HCT116 (cell line): ENCODE measurements at regions not wholly inside any gene's neighbourhood (a gene's known extent, or its start where the extent isn't known, plus 50 kb on each side); places are given as distances from the start of the nearest gene placed in this dataset.

ENCODE experiments used
- ATAC-seq: fragments of 200-7000 bp; cut with Tn5 transposase; 2 replicates; pipeline ENCODE4 v1.9.1; 2020; ENCODE audit warnings: mild to moderate bottlenecking, moderate library complexity
- BruUV-seq: library from RNA; stranded (reverse); fragments of 400-500 nt; replicated peaks from 2 replicates; lab custom pipeline; 2021; lab: Mats Ljungman, UMichigan
- CTCF ChIA-PET: fragments of 300-600 bp; sonication (Branson Sonifier 250); formaldehyde crosslinking; loops from one replicate; lab custom pipeline; 2021; ENCODE audit warnings: antibody characterized with exemption; lab: Charles Lee
- POLR2A ChIA-PET: fragments of 300-600, 350-600 bp; sonication (Branson Sonifier 250); formaldehyde crosslinking; loops from one replicate; lab custom pipeline; 2021; ENCODE audit warnings: antibody characterized with exemption; lab: Charles Lee
- RAD21 ChIA-PET, 2 experiments: fragments of 300-600 bp; sonication (Branson Sonifier 250); formaldehyde crosslinking; loops; one replicate each; lab custom pipeline; 2023; ENCODE audit warnings: low total read pairs in 2 of 2; ENCODE audit not compliant: uncharacterized antibody in 2 of 2, unreplicated experiment in 2 of 2, low non-redundant PET in 1 of 2; lab: Charles Lee
- DNase-seq: peaks from one replicate; pipeline ENCODE4 v3.0.0-alpha.2; 2010; ENCODE audit warnings: low read depth, low spot score
- H2AFZ ChIP-seq: fragments of 200-600 bp; shearing (Covaris generic), sonication (generic); 2 replicates; pipeline ENCODE4 v1.6.1; 2017; ENCODE audit warnings: low read depth, mixed run types, mixed read lengths, antibody characterized with exemption, low read length; ENCODE audit not compliant: poor library complexity, severe bottlenecking
- H3K27ac ChIP-seq: 2 replicates; pipeline ENCODE4 v1.5.1; 2012; ENCODE audit warnings: low read depth, low read length
- H3K27me3 ChIP-seq: fragments of 200-600 bp; sonication (generic); 2 replicates; pipeline ENCODE4 v1.6.1; 2016; ENCODE audit warnings: mixed run types, low read length, mixed read lengths; ENCODE audit not compliant: insufficient read depth
- H3K36me3 ChIP-seq, 2 experiments: fragments of 200-500 bp in 1 of 2; fragments of 200-600 bp in 1 of 2; sonication (Bioruptor generic) in 1 of 2; sonication (generic) in 1 of 2; 2 replicates each; pipeline versions ENCODE4 v1.5.1 to v1.6.1; 2014 to 2016; ENCODE audit warnings: low read length in 2 of 2, inconsistent platforms in 1 of 2, mixed read lengths in 1 of 2, mixed run types in 1 of 2; ENCODE audit not compliant: insufficient read depth in 2 of 2, control insufficient read depth in 1 of 2
- H3K4me1 ChIP-seq, 2 experiments: fragments of 200-600 bp in 1 of 2; sonication (generic) in 1 of 2; 2 replicates each; pipeline versions ENCODE4 v1.5.1 to v1.6.1; 2012 to 2017; ENCODE audit warnings: low read length in 2 of 2, inconsistent platforms in 1 of 2, mild to moderate bottlenecking in 1 of 2, mixed read lengths in 1 of 2, mixed run types in 1 of 2, moderate library complexity in 1 of 2; ENCODE audit not compliant: insufficient read depth in 2 of 2, control insufficient read depth in 1 of 2
- H3K4me2 ChIP-seq: fragments of 200-600 bp; sonication (generic); 2 replicates; pipeline ENCODE4 v1.6.1; 2017; ENCODE audit warnings: mixed run types, low read length, mixed read lengths
- H3K4me3 ChIP-seq, 2 experiments: fragments of 200-600 bp in 1 of 2; sonication (generic) in 1 of 2; replicated peaks in 1 of 2; 2 replicates each; pipeline ENCODE4 v1.5.1; 2011 to 2016; ENCODE audit warnings: low read length in 2 of 2, control low read depth in 1 of 2, low read depth in 1 of 2, mild to moderate bottlenecking in 1 of 2, mixed read lengths in 1 of 2, mixed run types in 1 of 2
- H3K79me2 ChIP-seq: fragments of 200-600 bp; sonication (generic); 2 replicates; pipeline ENCODE4 v1.6.1; 2017; ENCODE audit warnings: mild to moderate bottlenecking, mixed run types, low read length, moderate library complexity, mixed read lengths; ENCODE audit not compliant: insufficient read depth
- H3K9ac ChIP-seq: fragments of 200-600 bp; sonication (generic); 2 replicates; pipeline ENCODE4 v1.6.1; 2016; ENCODE audit warnings: low read length, mixed read lengths
- H3K9me2 ChIP-seq: fragments of 200-600 bp; sonication (generic), shearing (Covaris generic); 2 replicates; pipeline ENCODE4 v1.6.1; 2017; ENCODE audit warnings: mixed run types, mild to moderate bottlenecking, moderate library complexity; ENCODE audit not compliant: insufficient read depth
- H3K9me3 ChIP-seq, 2 experiments: fragments of 200-500 bp in 1 of 2; fragments of 200-600 bp in 1 of 2; sonication (Bioruptor generic) in 1 of 2; sonication (generic) in 1 of 2; 2 replicates each; pipeline ENCODE4 v1.6.1; 2014 to 2017; ENCODE audit warnings: low read length in 2 of 2, mixed read lengths in 2 of 2, inconsistent platforms in 1 of 2, low read depth in 1 of 2, mild to moderate bottlenecking in 1 of 2, mixed run types in 1 of 2, moderate library complexity in 1 of 2; ENCODE audit not compliant: control insufficient read depth in 1 of 2, insufficient read depth in 1 of 2
- H4K20me1 ChIP-seq: fragments of 200-600 bp; sonication (generic), shearing (Covaris generic); 2 replicates; pipeline ENCODE4 v1.6.1; 2017; ENCODE audit warnings: mixed run types, mild to moderate bottlenecking, moderate library complexity; ENCODE audit not compliant: insufficient read depth
- POLR2A ChIP-seq: IDR thresholded peaks from 2 replicates; pipeline ENCODE4 v1.7.0; 2011; ENCODE audit warnings: borderline replicate concordance; ENCODE audit not compliant: insufficient read depth, insufficient read length; ENCODE audit errors: extremely low read depth
- REST ChIP-seq: IDR thresholded peaks from 2 replicates; pipeline ENCODE4 v1.6.1; 2012; ENCODE audit warnings: low read depth
- SRF ChIP-seq: IDR thresholded peaks from 2 replicates; pipeline ENCODE4 v1.6.1; 2012; ENCODE audit warnings: low read depth
- YY1 ChIP-seq: IDR thresholded peaks from 2 replicates; pipeline ENCODE4 v1.6.1; 2011; ENCODE audit warnings: low read length, low read depth, moderate library complexity, mild to moderate bottlenecking; ENCODE audit not compliant: insufficient replicate concordance; ENCODE audit errors: extremely low read depth
- intact Hi-C: fragments of 100-400 bp; cut with micrococcal nuclease; formaldehyde crosslinking; loops from 2 replicates; pipeline ENCODE4 v1.10.0; 2022

- TF ChIP-seq YY1 (no peak), POLR2A (no peak), REST (no peak)
These were observed 99.5 kb upstream of the TSPAN2 start (continued) for GRCh38 chr1:115188680-115189395.

- no peaks in the 10 kb centered on the region for H3K9me3 ChIP-seq
- no peaks in the 10 kb centered on the region for H3K9me2 ChIP-seq
- BruUV-seq = no TSS peak
- H3K27me3 ChIP-seq = no peaks in the 10 kb centered on the region
- H3K27ac ChIP-seq = no peak overlapping the region
- peaks cover 11 to 39% of the 10 kb centered on the region in 2 experiments; a peak in 3 of 4 replicates for H3K4me1 ChIP-seq
- RAD21 ChIA-PET = no interaction called here
- TF ChIP-seq POLR2A = no peak
- no peak for TF ChIP-seq SRF
- no peak overlapping the region for H2AFZ ChIP-seq
- H3K4me2 ChIP-seq = no peak overlapping the region
- CTCF ChIA-PET = interaction anchor here (1.1 kb wide), 1 partner anchor 283 kb away, joined by 3 read pairs; no protein-coding TSS in a partner anchor
- POLR2A ChIA-PET = no interaction called here
- no peak overlapping the region for H3K9ac ChIP-seq
- H3K4me3 ChIP-seq = no peak overlapping the region
- H3K79me2 ChIP-seq = no peaks in the 10 kb centered on the region
- H4K20me1 ChIP-seq = no peaks in the 10 kb centered on the region
- intact Hi-C loops = no loop called here
- DNase-seq = no peak
- ATAC-seq = no peak
- no peaks in the 10 kb centered on the region for H3K36me3 ChIP-seq
These were observed 97.5 kb upstream of the TSPAN2 start for GRCh38 chr1:115186711-115187265.
